GM23248 (cell line): ENCODE measurements at regions not wholly inside any gene's neighbourhood (a gene's known extent, or its start where the extent isn't known, plus 50 kb on each side); places are given as distances from the start of the nearest gene placed in this dataset.

Experiments
- EZH2 ChIP-seq: fragments of 200-600 bp; sonication (generic); IDR thresholded peaks from 2 replicates; pipeline ENCODE4 v1.6.1; 2018; ENCODE audit warnings: antibody characterized with exemption, mild to moderate bottlenecking; ENCODE audit not compliant: insufficient read depth, poor library complexity, severe bottlenecking
- EZH2phosphoT487 ChIP-seq: fragments of 200-600 bp; sonication (generic); IDR thresholded peaks from 2 replicates; pipeline ENCODE4 v1.6.1; 2018; ENCODE audit warnings: antibody characterized with exemption, moderate library complexity, mild to moderate bottlenecking, low read depth; ENCODE audit not compliant: insufficient read depth

DNA sequence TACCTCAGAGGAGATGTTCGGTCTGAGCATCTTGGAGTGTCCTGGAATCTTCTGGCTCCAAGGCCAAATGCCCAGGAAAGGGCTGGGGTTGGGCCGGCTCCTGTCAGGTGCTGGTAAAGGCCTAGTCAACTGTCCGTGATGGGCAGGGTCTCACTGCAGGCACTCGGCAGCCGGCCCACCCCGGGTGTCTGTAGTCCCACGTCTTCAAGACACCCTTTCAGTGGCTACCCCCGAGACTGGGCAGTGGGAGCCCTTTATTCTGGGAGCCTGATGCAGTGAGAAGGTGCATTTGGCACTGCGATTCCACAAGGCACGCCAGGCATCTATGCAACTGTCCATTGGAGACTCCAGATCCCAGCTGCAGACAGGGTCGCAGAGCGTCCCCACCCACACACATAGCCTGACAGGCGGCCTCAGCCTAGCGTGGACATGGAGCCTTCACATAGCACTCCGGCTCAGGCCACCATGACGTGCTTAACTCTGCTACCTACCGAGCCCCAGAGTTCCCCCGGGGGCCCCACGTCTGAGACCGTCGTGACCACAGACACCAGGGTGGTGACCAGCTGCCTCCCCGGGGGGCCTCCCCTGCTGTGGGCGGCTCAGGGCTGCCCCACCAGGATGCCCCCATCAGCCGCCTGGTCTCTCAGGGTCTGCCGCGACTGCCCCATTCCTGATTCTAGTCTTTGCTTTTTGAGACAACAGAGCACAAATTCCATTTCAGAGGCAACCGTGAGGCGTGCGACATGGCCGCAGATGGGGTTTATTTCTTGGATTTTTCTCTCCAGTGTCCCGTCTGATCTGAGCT, 331.8 kb upstream of the SFSWAP start:
- no peak for TF ChIP-seq EZH2
- TF ChIP-seq EZH2phosphoT487 = no peak
